Body of pancreas (tissue), 4 donors: ENCODE measurements at regions not wholly inside any gene's neighbourhood (a gene's known extent, or its start where the extent isn't known, plus 50 kb on each side); places are given as distances from the start of the nearest gene placed in this dataset.

Experiments
- POLR2A ChIP-seq, 3 donors: fragments of 450-650 bp; IDR thresholded peaks; one replicate each; pipeline ENCODE4 v1.6.1; 2016; ENCODE audit warnings: antibody characterized with exemption in 3 of 3, mild to moderate bottlenecking in 2 of 3
- TF ChIP-seq, protein P1 (sequence below), 7 experiments: fragments of 450-650 bp in 4 of 7; fragments of 200-600 bp in 3 of 7; sonication (generic) in 3 of 7; IDR thresholded peaks; one replicate each; pipeline ENCODE4 v1.5.1; 2016 to 2019; ENCODE audit warnings: antibody characterized with exemption in 7 of 7

GRCh38 chr11:30758012-30758411 lies 171.9 kb upstream of the MPPED2 start:
- TF ChIP-seq, protein P1, sequence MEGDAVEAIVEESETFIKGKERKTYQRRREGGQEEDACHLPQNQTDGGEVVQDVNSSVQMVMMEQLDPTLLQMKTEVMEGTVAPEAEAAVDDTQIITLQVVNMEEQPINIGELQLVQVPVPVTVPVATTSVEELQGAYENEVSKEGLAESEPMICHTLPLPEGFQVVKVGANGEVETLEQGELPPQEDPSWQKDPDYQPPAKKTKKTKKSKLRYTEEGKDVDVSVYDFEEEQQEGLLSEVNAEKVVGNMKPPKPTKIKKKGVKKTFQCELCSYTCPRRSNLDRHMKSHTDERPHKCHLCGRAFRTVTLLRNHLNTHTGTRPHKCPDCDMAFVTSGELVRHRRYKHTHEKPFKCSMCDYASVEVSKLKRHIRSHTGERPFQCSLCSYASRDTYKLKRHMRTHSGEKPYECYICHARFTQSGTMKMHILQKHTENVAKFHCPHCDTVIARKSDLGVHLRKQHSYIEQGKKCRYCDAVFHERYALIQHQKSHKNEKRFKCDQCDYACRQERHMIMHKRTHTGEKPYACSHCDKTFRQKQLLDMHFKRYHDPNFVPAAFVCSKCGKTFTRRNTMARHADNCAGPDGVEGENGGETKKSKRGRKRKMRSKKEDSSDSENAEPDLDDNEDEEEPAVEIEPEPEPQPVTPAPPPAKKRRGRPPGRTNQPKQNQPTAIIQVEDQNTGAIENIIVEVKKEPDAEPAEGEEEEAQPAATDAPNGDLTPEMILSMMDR (IDR thresholded peaks at IDR 0.05) = no peak
- no peak for TF ChIP-seq POLR2A (IDR thresholded peaks at IDR 0.05)
